ENCODE measurements at regions not wholly inside any gene's neighbourhood (a gene's known extent, or its start where the extent isn't known, plus 50 kb on each side); places are given as distances from the start of the nearest gene placed in this dataset.
"Not testable (repeated sequence)": the region's sequence is repeated elsewhere in the genome, so short reads cannot be mapped to it uniquely, and the experiment has no call there.

DNA sequence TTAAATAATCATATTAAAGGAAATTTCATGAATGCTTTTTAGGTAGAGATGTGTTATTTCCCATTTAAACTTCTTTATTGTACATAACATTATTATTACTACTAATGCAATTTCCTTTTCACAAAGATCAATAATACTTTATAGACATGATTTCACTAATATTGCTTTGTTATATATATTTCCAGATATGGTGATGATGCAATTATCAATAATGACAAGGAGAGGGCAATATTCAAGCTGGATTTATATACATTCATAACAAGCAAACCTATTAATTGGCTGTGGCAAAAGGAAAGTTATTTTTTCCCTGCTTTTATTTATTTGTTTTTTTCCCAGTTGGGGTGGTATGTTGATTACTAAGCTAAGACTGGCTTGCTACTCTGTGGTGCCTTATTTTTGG is 113.5 kb downstream of the RAP2B start:
- TF ChIP-seq, protein P1, sequence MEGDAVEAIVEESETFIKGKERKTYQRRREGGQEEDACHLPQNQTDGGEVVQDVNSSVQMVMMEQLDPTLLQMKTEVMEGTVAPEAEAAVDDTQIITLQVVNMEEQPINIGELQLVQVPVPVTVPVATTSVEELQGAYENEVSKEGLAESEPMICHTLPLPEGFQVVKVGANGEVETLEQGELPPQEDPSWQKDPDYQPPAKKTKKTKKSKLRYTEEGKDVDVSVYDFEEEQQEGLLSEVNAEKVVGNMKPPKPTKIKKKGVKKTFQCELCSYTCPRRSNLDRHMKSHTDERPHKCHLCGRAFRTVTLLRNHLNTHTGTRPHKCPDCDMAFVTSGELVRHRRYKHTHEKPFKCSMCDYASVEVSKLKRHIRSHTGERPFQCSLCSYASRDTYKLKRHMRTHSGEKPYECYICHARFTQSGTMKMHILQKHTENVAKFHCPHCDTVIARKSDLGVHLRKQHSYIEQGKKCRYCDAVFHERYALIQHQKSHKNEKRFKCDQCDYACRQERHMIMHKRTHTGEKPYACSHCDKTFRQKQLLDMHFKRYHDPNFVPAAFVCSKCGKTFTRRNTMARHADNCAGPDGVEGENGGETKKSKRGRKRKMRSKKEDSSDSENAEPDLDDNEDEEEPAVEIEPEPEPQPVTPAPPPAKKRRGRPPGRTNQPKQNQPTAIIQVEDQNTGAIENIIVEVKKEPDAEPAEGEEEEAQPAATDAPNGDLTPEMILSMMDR (IDR thresholded peaks at IDR 0.05) = no peak
- TF ChIP-seq POLR2A (IDR thresholded peaks at IDR 0.05) = no peak
- Histone ChIP-seq H3K27me3 (no peaks in the 10 kb centered on the region), H3K4me1 (no peaks in the 10 kb centered on the region), H3K4me3 (no peak overlapping the region), H3K36me3 (replicated peaks in 1 of 2; ENCODE audit: insufficient read depth in 1 of 2, low read depth in 2 of 2) (no peaks in the 10 kb centered on the region), H3K27ac (no peak overlapping the region), H3K9me3 (no peaks in the 10 kb centered on the region)
- ATAC-seq = no peak
- intact Hi-C loops (cut with DNase I) = no loop called here
- DNase-seq = no peak

DNA sequence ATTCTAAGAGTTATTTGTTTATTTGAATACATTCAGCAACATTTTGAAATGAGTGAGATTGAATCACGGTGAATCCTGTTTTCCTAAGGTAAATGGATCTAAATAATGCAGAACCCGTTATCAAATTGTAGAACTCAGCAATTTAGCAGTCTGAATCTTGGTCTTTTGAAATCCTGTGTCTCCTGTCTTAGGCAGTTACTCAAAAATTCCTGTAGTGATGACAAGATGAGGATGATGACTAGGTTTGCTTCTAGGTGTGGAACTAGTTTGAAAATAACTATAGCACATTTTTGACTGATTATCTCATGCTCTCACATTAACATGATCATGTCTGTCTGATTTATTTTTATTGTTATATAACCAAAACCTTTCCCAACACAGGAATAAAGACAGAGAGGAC is 115.0 kb downstream of the RAP2B start:
- 75% methylated on average over 2 of the region's 2 CpGs for WGBS, 2 donors
- H3K4me1 ChIP-seq = no peaks in the 10 kb centered on the region
- DNase-seq = no peak

DNA sequence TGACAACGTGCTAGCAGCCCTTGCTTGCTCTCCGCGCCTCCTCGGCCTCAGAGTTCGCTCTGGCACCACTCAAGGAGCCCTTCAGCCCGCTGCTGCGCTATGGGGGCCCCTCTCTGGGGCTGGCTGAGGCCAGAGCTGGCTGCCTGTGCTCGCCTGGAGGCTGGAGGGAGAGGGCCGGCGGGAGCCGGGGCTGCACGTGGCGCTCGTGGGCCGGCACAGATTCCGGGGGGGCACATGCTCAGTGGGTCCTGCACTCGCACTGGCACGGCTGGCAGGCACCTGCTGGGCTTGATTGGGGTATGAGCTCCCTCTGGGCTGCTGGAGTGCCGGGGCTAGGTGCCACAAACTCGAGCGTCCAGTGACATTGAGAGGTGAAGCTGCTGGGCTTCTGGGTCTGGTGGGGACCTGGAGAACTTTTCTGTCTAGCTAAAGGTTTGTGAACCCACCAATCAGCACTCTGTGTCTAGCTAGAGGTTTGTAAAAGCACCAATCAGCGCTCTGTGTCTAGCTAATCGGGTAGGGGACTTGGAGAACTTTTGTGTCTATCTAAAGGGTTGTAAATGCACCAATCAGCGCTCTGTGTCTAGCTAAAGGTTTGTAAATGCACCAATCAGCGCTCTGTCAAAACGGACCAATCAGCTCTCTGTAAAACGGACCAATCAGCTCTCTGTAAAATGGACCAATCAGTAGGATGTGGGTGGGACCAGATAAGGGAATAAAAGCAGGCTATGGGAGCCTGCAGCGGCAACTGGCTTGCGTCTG is 119.4 kb downstream of the RAP2B start:
- H3K9me3 ChIP-seq; intact Hi-C loops (cut with DNase I); H3K27ac ChIP-seq; H3K27me3 ChIP-seq; DNase-seq; H3K36me3 ChIP-seq (replicated peaks in 1 of 2; ENCODE audit: insufficient read depth in 1 of 2, low read depth in 2 of 2); H3K4me1 ChIP-seq; ATAC-seq; H3K4me3 ChIP-seq: not testable (repeated sequence)
- 70 to 80% methylated on average over 15 to 23 of the region's 29 CpGs for WGBS, 2 donors

More for the DNA sequence above, 115.0 kb downstream of the RAP2B start:
- Histone ChIP-seq H3K27ac (no peak overlapping the region), H3K9me3 (no peaks in the 10 kb centered on the region), H3K4me3 (no peak overlapping the region), H3K27me3 (no peaks in the 10 kb centered on the region), H3K36me3 (replicated peaks in 1 of 2; ENCODE audit: insufficient read depth in 1 of 2, low read depth in 2 of 2) (no peaks in the 10 kb centered on the region)
- intact Hi-C loops (cut with DNase I) = no loop called here
- ATAC-seq = no peak
- no peak for TF ChIP-seq POLR2A (IDR thresholded peaks at IDR 0.05)
- TF ChIP-seq, protein P1 (IDR thresholded peaks at IDR 0.05) = no peak

DNA sequence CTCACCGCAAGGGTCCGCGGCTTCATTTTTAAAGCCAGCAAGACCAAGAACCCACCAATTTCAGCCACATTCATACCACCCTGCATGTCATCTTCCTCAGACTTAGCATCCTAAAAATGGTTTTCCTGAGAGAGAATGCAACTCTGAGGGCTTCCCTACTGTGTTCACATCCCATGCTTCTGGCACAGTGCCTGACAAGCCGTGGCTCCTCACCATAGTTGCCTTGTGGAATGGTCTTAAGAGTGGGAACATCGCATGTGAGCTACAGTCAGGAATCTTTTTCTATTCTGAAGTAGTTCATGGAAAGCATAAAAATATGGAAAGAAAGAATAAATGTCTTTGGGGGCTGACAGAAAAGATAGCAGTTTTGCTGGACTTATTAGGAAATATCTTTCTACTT is 120.3 kb downstream of the RAP2B start:
- Histone ChIP-seq H3K27ac (no peak overlapping the region), H3K9me3 (no peaks in the 10 kb centered on the region)
- TF ChIP-seq, protein P1 (IDR thresholded peaks at IDR 0.05) = no peak
- no peak for TF ChIP-seq POLR2A (IDR thresholded peaks at IDR 0.05)

DNA sequence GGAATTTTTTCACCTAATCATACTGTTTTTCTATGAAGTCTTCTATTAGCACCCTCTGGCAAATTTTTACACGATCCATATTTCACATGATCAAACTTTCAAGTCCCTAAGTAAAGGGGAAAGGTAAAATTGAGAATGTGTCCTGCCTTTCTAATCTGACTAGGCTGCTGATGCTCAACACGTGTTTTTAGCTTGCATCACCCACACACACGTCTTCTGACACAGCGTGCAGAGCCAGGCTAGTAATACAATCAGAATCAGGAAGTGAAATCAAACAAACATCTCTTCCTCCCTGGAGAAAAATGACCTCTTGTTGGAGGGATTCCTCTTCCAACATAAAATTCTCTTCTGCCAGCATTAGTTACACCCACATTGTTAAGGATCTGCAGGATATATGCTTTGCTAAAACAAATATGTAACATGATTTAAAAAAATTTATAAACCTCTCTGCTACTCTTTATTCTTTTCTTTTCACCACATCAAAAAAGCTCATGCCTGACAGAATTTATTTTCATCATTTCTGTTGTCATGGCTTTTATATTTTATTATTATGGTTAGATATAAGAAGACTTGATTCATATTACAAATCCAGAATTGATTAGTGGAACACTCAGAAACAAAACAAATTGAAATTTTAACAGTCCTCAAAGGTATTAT is 122.4 kb downstream of the RAP2B start:
- 12 to 32% methylated on average over 4 of the region's 4 CpGs for WGBS, 2 donors
- no peak overlapping the region for H3K4me3 ChIP-seq
- ATAC-seq = peak; percentile 27
- H3K36me3 ChIP-seq (replicated peaks in 1 of 2; ENCODE audit: insufficient read depth in 1 of 2, low read depth in 2 of 2) = no peaks in the 10 kb centered on the region
- peak in 3 of 4 donors; percentile 24 to 71 (median 25) for DNase-seq
- no peaks in the 10 kb centered on the region for H3K4me1 ChIP-seq
- H3K27ac ChIP-seq = peak overlapping the region in 1 of 4 donors; percentile 39
- no peaks in the 10 kb centered on the region for H3K9me3 ChIP-seq
- no peaks in the 10 kb centered on the region for H3K27me3 ChIP-seq
- intact Hi-C loops (cut with DNase I) = no loop called here
- no peak for TF ChIP-seq POLR2A (IDR thresholded peaks at IDR 0.05)

More for the DNA sequence above, 120.3 kb downstream of the RAP2B start:
- Histone ChIP-seq H3K4me1 (no peaks in the 10 kb centered on the region), H3K36me3 (replicated peaks in 1 of 2; ENCODE audit: insufficient read depth in 1 of 2, low read depth in 2 of 2) (no peaks in the 10 kb centered on the region), H3K27me3 (no peaks in the 10 kb centered on the region), H3K4me3 (no peak overlapping the region)
- intact Hi-C loops (cut with DNase I) = no loop called here
- DNase-seq = no peak
- ATAC-seq = no peak
- WGBS, 2 donors = 82 to 92% methylated on average over 5 of the region's 5 CpGs

Measured in body of pancreas (tissue), 4 donors.